SK-N-SH (cell line): ENCODE measurements at regions not wholly inside any gene's neighbourhood (a gene's known extent, or its start where the extent isn't known, plus 50 kb on each side); places are given as distances from the start of the nearest gene placed in this dataset.

ENCODE experiments used
- CTCF ChIP-seq: fragments of 200-600 bp; sonication (generic); IDR thresholded peaks from 2 replicates; pipeline ENCODE4 v1.6.1; 2017; ENCODE audit warnings: antibody characterized with exemption, mild to moderate bottlenecking, moderate library complexity
- FOXM1 ChIP-seq: IDR thresholded peaks from 2 replicates; pipeline ENCODE4 v1.4.0; 2012; ENCODE audit warnings: low read depth, mild to moderate bottlenecking

- no peak for TF ChIP-seq CTCF
- no peak for TF ChIP-seq FOXM1
These were observed 211.3 kb upstream of the NSMCE3 start for GRCh38 chr15:29480949-29481348.
